ENCODE measurements at regions not wholly inside any gene's neighbourhood (a gene's known extent, or its start where the extent isn't known, plus 50 kb on each side); places are given as distances from the start of the nearest gene placed in this dataset.

- no peak overlapping the region for H3K4me3 ChIP-seq (ENCODE audit: control insufficient read depth, low read depth, low read length)
- DNase-seq (ENCODE audit: low read depth): no peak
- TF ChIP-seq CTCF (IDR thresholded peaks at IDR 0.05; ENCODE audit: control insufficient read depth, insufficient read depth, low read depth, low read length, missing control alignments): no peak
These were observed 493.5 kb upstream of the B3GAT1 start for GRCh38 chr11:134905517-134905916.

- no peak overlapping the region for H3K4me3 ChIP-seq (ENCODE audit: control insufficient read depth, low read depth, low read length)
- no peak for TF ChIP-seq CTCF (IDR thresholded peaks at IDR 0.05; ENCODE audit: control insufficient read depth, insufficient read depth, low read depth, low read length, missing control alignments)
- no peak for DNase-seq (ENCODE audit: low read depth)
These were observed 492.2 kb upstream of the B3GAT1 start for GRCh38 chr11:134904103-134904790.

- DNase-seq (ENCODE audit: low read depth): no peak
- no peak overlapping the region for H3K4me3 ChIP-seq (ENCODE audit: control insufficient read depth, low read depth, low read length)
- TF ChIP-seq CTCF (IDR thresholded peaks at IDR 0.05; ENCODE audit: control insufficient read depth, insufficient read depth, low read depth, low read length, missing control alignments): no peak
These were observed 490.2 kb upstream of the B3GAT1 start for GRCh38 chr11:134901955-134902918.

- H3K4me3 ChIP-seq (ENCODE audit: control insufficient read depth, low read depth, low read length): no peak overlapping the region
- no peak for DNase-seq (ENCODE audit: low read depth)
- no peak for TF ChIP-seq CTCF (IDR thresholded peaks at IDR 0.05; ENCODE audit: control insufficient read depth, insufficient read depth, low read depth, low read length, missing control alignments)
These were observed 489.5 kb upstream of the B3GAT1 start for GRCh38 chr11:134901542-134901941.

GRCh38 chr11:134893810-134894685 is 482.0 kb upstream of the B3GAT1 start:
- H3K4me3 ChIP-seq (ENCODE audit: control insufficient read depth, low read depth, low read length): no peak overlapping the region
- no peak for DNase-seq (ENCODE audit: low read depth)
- TF ChIP-seq CTCF (IDR thresholded peaks at IDR 0.05; ENCODE audit: control insufficient read depth, insufficient read depth, low read depth, low read length, missing control alignments): no peak

GRCh38 chr11:134890446-134890845 is 478.4 kb upstream of the B3GAT1 start:
- no peak for TF ChIP-seq CTCF (IDR thresholded peaks at IDR 0.05; ENCODE audit: control insufficient read depth, insufficient read depth, low read depth, low read length, missing control alignments)
- H3K4me3 ChIP-seq (ENCODE audit: control insufficient read depth, low read depth, low read length): no peak overlapping the region
- no peak for DNase-seq (ENCODE audit: low read depth)

Data from AG09309 (cell line).